Activated naive CD8-positive, alpha-beta T cell treated with anti-CD3 and anti-CD28 coated beads, Interleukin-2, amount 50 U/mL, for 24 hours (primary cell): ENCODE measurements at regions not wholly inside any gene's neighbourhood (a gene's known extent, or its start where the extent isn't known, plus 50 kb on each side); places are given as distances from the start of the nearest gene placed in this dataset.

Source experiments
- ATAC-seq: fragments of 150-1000 bp; cut with Tn5 transposase; one replicate; pipeline ENCODE4 v1.10.0; 2021
- DNase-seq: peaks from one replicate; pipeline ENCODE4 v3.0.0; 2021
- H3K27ac Mint-ChIP-seq: one replicate; pipeline ENCODE4 v1.8.0; 2021; ENCODE audit warnings: mild to moderate bottlenecking, mixed read lengths
- H3K27me3 Mint-ChIP-seq: one replicate; pipeline ENCODE4 v1.8.0; 2021; ENCODE audit warnings: mixed read lengths
- H3K36me3 Mint-ChIP-seq: one replicate; pipeline ENCODE4 v1.8.0; 2021; ENCODE audit warnings: low read depth, mixed read lengths
- H3K4me1 Mint-ChIP-seq: one replicate; pipeline ENCODE4 v1.8.0; 2021; ENCODE audit warnings: mixed read lengths
- H3K4me3 Mint-ChIP-seq: one replicate; pipeline ENCODE4 v1.8.0; 2021; ENCODE audit warnings: mild to moderate bottlenecking, moderate library complexity, mixed read lengths
- H3K9me3 Mint-ChIP-seq: one replicate; pipeline ENCODE4 v1.8.0; 2021; ENCODE audit warnings: mixed read lengths

DNA sequence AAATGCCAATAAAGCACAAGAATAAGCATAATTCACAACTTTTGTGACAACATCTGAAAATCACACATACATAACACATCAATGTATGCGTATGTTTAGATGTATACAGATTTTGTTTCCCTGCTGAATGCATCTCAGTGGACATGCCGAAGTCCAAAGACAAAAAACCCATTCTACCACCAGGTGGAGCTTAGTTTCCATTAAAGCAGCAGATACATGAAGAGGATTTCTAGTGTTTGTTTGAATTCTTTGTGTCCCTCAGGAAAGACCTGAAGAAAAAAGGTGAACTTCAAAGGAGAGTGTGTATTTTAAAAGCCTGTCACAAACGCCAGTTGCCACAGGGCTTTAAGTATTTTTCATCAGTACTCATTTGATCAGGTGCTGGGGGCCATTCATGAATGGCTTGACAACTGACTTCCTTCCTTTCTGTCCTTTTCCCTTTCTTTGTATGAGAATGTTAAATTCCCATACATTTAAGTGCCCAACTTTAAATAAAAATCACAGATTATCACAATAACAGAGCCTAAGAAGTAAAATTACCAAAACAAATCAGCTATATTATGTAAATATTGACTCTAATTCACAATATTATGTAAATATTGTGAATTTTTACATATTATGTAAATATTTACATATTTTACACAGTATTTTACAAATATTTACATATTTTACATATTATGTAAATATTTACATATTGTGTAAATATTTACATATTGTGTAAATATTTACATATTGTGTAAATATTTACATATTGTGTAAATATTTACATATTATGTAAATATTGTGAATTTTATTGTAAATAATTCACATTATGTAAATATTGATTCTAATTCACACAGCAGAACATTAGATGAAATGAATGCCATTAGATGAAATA is 343.0 kb downstream of the CRPPA start:
- Mint-ChIP-seq H3K4me3 (no peak overlapping the region), H3K27me3 (no peaks in the 10 kb centered on the region), H3K9me3 (no peaks in the 10 kb centered on the region), H3K36me3 (no peaks in the 10 kb centered on the region), H3K27ac (no peak overlapping the region), H3K4me1 (peaks cover 2% of the 10 kb centered on the region)
- DNase-seq (peak; percentile 8), ATAC-seq (no peak)

DNA sequence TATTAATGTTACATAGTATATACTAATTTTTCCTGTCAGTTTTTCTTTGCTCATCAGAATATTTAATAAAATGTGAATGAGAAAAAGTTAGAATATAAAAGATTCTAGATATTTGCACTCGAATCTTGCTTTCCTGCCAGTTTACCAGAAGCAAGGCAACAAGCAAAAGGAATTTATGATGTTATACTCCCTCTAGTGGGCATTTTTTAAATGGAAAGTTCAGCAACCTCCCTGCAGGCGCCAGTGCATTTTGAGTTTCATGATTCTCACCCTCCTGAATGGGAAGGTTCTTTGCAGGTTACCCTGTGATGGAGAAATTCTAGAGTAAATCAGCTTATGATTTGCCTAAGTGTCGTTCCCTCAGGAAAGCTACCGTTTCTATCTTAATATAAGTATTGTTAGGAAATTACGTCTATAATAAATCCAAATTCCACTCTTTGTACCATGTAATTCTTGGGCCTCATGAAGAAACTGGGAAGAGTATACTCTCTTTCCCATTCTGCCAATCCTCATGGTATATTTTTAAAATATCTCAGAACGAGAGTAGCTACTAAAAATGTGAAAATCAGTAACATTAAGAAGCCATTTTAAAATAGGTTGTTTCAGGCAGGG is 350.0 kb downstream of the CRPPA start:
- H3K4me1 Mint-ChIP-seq = no peaks in the 10 kb centered on the region
- H3K4me3 Mint-ChIP-seq = no peak overlapping the region
- peaks cover 2% of the 10 kb centered on the region for H3K27me3 Mint-ChIP-seq
- H3K27ac Mint-ChIP-seq = no peak overlapping the region
- H3K9me3 Mint-ChIP-seq = no peaks in the 10 kb centered on the region
- no peaks in the 10 kb centered on the region for H3K36me3 Mint-ChIP-seq
- ATAC-seq (no peak), DNase-seq (no peak)

DNA sequence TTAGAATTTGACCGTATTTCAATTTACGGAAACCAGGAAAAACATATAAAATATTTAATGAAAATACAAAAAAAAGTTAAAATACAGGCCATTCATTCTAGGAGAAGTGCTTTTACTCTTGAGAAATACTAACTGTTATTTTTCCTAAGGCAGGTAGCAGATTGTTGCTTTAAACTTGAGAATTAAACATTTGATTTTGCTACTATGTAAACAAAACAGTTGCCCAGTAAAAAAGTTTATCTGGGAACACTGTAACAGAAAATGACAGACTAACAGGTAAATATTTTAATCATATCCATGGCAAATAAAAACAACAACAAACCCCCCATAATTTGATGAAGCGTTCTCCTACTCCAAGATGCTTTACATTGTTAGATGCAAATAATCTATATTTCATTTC is 350.5 kb downstream of the CRPPA start:
- H3K9me3 Mint-ChIP-seq = no peaks in the 10 kb centered on the region
- no peak overlapping the region for H3K4me3 Mint-ChIP-seq
- peaks cover 2% of the 10 kb centered on the region for H3K27me3 Mint-ChIP-seq
- DNase-seq (no peak), ATAC-seq (no peak)
- no peaks in the 10 kb centered on the region for H3K4me1 Mint-ChIP-seq
- no peaks in the 10 kb centered on the region for H3K36me3 Mint-ChIP-seq
- H3K27ac Mint-ChIP-seq = no peak overlapping the region

DNA sequence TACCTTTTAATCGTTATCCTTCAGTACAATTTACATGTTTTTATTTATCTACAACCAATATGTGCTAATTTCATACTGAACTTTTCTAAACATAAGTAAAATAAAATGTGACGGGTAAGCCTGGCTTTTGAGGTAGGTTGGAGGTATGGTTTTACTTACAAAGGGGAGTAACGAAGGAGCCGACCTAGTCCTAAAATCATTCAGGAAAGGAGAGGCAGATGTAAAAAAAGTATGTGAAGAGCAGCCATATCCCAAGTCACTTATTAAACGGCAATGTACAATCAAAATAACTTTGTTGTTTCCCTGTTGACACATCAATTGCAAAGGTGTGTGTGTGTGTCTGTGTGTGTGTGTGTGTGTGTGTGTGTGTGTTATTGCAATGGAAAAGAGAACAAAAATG is 351.3 kb downstream of the CRPPA start:
- no peak for DNase-seq
- peaks cover 2% of the 10 kb centered on the region for H3K27me3 Mint-ChIP-seq
- no peaks in the 10 kb centered on the region for H3K4me1 Mint-ChIP-seq
- H3K4me3 Mint-ChIP-seq = no peak overlapping the region
- H3K9me3 Mint-ChIP-seq = no peaks in the 10 kb centered on the region
- no peak for ATAC-seq
- H3K27ac Mint-ChIP-seq = no peak overlapping the region
- no peaks in the 10 kb centered on the region for H3K36me3 Mint-ChIP-seq

DNA sequence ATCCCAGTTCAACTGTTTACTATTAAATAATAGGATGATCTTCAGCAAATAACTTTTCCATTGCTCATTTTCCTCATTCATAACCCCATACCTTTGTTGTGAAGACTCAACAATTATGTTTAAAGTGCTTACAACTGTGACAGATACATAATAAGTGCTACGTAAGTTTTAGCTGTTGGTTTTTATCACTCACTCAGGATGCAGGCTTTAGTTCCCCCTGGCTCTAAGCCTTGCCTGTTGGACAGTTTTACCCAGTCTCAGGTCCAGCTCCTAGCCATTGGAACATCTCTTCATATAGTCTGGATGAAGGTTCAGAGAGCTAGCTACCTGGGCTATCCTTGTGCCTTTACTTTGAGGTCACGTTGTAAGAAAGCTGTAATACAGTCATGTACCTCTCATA is 353.2 kb downstream of the CRPPA start:
- DNase-seq (no peak), ATAC-seq (no peak)
- Mint-ChIP-seq H3K27ac (no peak overlapping the region), H3K36me3 (no peaks in the 10 kb centered on the region), H3K4me3 (no peak overlapping the region), H3K4me1 (no peaks in the 10 kb centered on the region), H3K27me3 (peaks cover 2% of the 10 kb centered on the region), H3K9me3 (no peaks in the 10 kb centered on the region)

DNA sequence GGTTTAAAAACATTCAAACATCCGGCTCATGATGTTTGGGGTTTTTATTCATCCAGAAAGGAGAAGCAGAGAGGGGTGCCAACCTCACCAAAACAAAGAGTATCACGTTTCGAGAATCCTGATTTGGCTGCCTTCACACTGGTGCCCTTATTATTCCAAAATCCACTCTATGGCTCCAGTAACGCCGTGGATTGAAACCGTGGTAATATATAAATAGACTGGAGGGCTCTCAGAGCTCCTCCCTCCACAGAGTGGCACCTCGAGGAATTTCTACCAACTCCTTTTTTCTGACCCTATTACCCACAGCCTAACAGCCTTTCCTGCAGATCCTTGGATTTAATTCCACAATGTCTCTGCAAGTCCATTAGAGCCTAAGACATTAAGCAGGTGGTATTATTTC is 353.6 kb downstream of the CRPPA start:
- Mint-ChIP-seq H3K4me3 (no peak overlapping the region), H3K4me1 (no peaks in the 10 kb centered on the region), H3K9me3 (no peaks in the 10 kb centered on the region), H3K36me3 (no peaks in the 10 kb centered on the region), H3K27ac (no peak overlapping the region), H3K27me3 (peaks cover 1% of the 10 kb centered on the region)
- no peak for DNase-seq
- no peak for ATAC-seq

DNA sequence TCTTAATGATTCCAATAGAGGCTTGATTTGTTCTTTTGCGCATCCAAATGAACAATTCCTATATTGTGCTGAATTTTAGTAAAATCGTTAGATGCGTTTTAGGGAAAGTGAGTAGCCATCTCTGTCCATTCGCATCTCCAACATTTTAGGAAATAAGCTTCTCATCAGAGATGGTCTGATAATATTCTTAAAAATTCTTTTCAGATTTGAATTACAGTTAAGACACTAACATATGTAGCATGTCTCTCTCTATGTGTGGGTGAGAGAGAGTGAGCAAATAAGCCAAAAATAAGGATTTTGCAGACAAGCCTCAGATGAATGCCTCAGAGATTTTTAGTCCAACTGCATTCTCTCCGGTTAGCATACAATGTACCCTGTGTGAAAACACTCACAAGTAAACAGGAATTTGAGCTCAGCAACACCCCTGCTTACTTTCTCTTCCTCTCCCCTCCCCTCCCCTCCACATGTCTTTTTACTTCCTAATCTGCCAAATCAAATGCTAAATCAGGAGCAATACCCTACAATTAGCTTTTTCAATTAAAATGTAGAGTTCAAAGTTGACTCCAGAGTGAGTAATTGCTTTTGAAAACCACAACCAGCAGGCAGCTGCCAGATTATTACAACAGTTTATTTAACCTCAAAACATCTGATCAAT is 354.4 kb downstream of the CRPPA start:
- no peak for DNase-seq
- no peaks in the 10 kb centered on the region for H3K27me3 Mint-ChIP-seq
- no peak for ATAC-seq
- H3K36me3 Mint-ChIP-seq = no peaks in the 10 kb centered on the region
- H3K4me1 Mint-ChIP-seq = peaks cover 4% of the 10 kb centered on the region
- H3K27ac Mint-ChIP-seq = no peak overlapping the region
- no peaks in the 10 kb centered on the region for H3K9me3 Mint-ChIP-seq
- H3K4me3 Mint-ChIP-seq = no peak overlapping the region

DNA sequence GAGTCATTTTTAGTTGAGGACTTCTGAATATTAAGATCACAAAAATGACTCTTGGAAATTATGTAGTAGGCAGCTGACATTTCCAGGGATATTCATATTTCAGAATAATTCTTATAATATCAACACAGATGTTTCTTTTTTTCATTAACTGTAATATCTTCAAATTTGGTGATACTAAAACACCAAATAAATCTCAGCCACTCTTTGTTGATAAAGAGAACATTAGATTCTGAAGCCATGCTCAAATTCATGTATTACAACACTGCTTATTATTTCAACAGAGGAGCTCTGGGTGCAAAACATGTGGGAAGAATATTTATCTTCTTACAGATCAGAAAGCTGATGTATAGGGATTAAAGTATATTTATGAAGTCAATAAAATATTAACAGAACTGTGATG is 355.4 kb downstream of the CRPPA start:
- peaks cover 4% of the 10 kb centered on the region for H3K4me1 Mint-ChIP-seq
- DNase-seq (no peak), ATAC-seq (no peak)
- H3K36me3 Mint-ChIP-seq = no peaks in the 10 kb centered on the region
- no peak overlapping the region for H3K27ac Mint-ChIP-seq
- no peak overlapping the region for H3K4me3 Mint-ChIP-seq
- no peaks in the 10 kb centered on the region for H3K27me3 Mint-ChIP-seq
- no peaks in the 10 kb centered on the region for H3K9me3 Mint-ChIP-seq

DNA sequence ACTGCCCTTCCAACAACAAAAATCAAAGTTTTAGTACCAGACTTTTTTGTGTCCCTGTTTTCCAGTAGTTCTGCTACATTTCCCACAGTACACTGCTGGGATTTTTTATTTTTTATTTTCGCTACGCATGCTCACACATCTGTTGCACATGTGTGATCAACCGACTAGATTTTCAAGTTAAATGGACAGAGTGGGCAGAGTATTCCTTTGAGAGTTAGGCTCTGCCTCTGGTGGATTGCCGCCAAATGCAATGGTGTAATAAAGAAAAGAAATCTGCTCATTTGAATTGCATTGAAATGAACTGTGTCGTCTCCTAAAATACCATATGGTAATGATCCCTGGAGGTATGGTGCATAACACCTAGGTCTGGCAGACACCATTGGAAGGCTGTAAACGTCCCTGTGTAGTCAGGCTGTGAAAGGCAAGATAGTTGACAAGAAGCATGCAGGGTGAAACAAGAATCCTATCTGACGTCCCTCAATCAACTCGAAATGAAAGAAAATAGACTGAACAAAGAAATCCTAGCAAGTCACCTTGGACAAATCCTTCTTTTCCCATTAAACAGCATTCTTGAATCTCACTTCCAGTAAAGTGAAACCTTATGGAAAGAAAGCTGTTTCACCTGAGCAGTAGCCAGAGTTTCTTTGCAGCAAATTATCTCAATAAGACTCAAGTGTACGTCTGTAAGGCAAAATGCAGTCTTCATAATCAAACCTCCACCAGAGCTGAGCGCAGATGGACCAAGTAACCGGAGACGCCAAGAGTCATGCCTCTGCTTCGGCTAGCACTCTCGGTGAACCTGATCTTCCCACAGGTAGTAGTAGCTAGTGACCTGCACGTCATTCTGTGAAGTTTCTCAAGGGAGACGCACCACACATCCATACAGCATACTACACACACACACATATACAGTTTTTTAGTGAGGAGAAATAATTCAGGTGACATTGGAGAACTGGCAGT is 357.3 kb downstream of the CRPPA start:
- no peaks in the 10 kb centered on the region for H3K27me3 Mint-ChIP-seq
- H3K27ac Mint-ChIP-seq = no peak overlapping the region
- no peak overlapping the region for H3K4me3 Mint-ChIP-seq
- peaks cover 4% of the 10 kb centered on the region for H3K4me1 Mint-ChIP-seq
- no peak for ATAC-seq
- DNase-seq = no peak
- H3K9me3 Mint-ChIP-seq = no peaks in the 10 kb centered on the region
- no peaks in the 10 kb centered on the region for H3K36me3 Mint-ChIP-seq

DNA sequence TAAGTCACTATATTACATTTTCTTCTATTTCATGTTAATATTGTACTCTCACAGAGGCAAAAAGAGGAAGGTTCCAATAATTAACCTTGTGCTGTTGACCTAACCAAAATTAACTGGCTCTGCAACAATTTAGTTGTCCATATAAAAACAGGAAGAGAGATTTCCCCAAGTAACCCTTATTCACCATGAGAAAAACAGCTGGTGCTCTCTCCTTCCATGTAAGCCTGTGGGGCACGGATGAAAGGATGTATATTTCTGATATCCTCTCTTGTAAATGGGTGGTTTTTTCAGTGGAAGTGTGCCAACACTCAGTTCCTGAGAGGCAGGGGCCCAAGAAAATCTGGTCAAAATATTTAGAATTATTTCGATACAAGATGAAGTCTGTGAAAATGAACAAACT is 358.1 kb downstream of the CRPPA start:
- DNase-seq (no peak), ATAC-seq (no peak)
- Mint-ChIP-seq H3K4me1 (peaks cover 4% of the 10 kb centered on the region), H3K27me3 (no peaks in the 10 kb centered on the region), H3K27ac (no peak overlapping the region), H3K36me3 (no peaks in the 10 kb centered on the region), H3K9me3 (no peaks in the 10 kb centered on the region), H3K4me3 (no peak overlapping the region)

DNA sequence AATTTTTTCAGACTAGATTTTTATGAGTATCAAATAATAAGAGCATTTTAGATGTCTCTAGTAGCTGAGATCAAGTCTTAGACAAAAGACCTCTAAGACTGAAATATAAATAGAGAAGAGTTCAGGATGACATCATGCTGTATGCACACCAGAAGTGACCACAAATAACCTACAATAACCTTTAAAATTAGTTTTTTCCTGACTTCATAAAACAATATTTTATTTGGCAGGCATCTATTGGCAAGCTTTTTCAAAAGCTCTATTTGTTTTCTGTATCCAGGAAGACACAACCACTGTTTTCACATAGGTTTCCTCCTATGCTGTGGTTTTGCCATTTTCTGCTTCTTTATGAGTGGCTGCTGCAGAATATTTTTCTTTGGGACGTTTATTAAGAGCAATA is 359.1 kb downstream of the CRPPA start:
- no peaks in the 10 kb centered on the region for H3K27me3 Mint-ChIP-seq
- H3K4me1 Mint-ChIP-seq = peaks cover 4% of the 10 kb centered on the region
- H3K4me3 Mint-ChIP-seq = no peak overlapping the region
- H3K9me3 Mint-ChIP-seq = no peaks in the 10 kb centered on the region
- no peak overlapping the region for H3K27ac Mint-ChIP-seq
- no peaks in the 10 kb centered on the region for H3K36me3 Mint-ChIP-seq
- no peak for DNase-seq
- ATAC-seq = no peak

DNA sequence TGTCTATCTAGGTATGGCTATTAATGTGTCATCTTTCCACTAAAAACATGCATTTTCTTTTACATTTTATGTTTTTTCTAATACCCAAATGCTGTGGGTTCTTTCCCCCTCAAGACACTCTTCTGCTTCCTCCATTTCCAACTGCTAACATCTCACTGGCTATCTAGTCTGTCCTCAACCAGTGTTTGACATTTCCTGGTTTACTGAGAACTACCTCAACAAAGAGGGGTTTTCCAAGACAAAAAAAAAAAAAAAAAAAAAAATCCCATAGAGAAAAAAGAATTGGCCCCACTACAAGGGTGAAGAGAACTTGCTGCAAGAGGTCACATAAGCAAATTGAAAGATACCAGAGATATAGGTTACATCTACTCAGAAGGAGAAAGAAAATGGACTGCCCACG is 359.7 kb downstream of the CRPPA start:
- H3K4me3 Mint-ChIP-seq = no peak overlapping the region
- peaks cover 4% of the 10 kb centered on the region for H3K4me1 Mint-ChIP-seq
- H3K9me3 Mint-ChIP-seq = no peaks in the 10 kb centered on the region
- H3K27me3 Mint-ChIP-seq = no peaks in the 10 kb centered on the region
- H3K27ac Mint-ChIP-seq = no peak overlapping the region
- DNase-seq (no peak), ATAC-seq (no peak)
- no peaks in the 10 kb centered on the region for H3K36me3 Mint-ChIP-seq

DNA sequence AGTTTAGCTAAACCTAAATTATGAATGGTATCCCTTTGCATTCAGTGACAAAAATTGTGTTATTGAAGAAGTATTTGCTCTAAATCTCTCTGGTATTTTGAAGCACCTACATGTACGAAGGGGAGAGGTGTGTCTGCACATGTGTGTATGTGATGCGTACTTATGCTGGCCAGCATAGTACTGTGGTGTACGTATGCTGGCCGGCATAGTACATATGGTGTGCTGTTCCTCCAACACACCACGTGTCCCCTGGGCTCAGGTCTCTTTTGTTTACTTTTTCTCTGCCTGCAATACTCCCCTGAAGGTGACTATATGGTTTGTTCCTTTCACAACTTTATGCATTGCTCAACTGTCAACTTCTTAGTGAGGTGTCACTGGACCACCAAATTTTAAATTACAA is 360.3 kb downstream of the CRPPA start:
- Mint-ChIP-seq H3K27ac (no peak overlapping the region), H3K9me3 (no peaks in the 10 kb centered on the region), H3K36me3 (no peaks in the 10 kb centered on the region), H3K27me3 (no peaks in the 10 kb centered on the region), H3K4me3 (no peak overlapping the region), H3K4me1 (peaks cover 4% of the 10 kb centered on the region)
- ATAC-seq (no peak), DNase-seq (no peak)

DNA sequence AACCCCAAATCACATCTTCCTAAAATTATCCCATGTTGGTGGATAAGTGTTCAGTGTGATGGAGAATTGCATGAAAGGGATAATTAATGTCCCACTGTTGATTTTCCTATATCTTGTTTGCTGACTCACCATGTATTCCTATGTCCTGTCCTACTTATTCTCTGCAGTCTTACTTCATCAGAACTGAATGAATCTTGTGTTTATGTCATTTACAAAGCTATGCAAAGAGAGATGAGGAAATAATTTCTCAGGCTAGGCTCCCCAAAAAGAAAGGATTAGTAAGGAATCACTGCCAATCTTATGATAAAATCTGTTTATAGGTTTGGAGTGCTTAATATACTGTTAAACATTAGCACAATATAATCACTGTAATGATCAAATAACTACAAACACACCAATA is 360.8 kb downstream of the CRPPA start:
- no peak for DNase-seq
- Mint-ChIP-seq H3K27ac (no peak overlapping the region), H3K4me1 (peaks cover 4% of the 10 kb centered on the region), H3K9me3 (no peaks in the 10 kb centered on the region), H3K4me3 (no peak overlapping the region), H3K27me3 (no peaks in the 10 kb centered on the region), H3K36me3 (no peaks in the 10 kb centered on the region)
- no peak for ATAC-seq
